ENCODE measurements at regions not wholly inside any gene's neighbourhood (a gene's known extent, or its start where the extent isn't known, plus 50 kb on each side); places are given as distances from the start of the nearest gene placed in this dataset.

GRCh38 chr12:83985084-83985483, 927.5 kb downstream of the SLC6A15 start:
- no peak for TF ChIP-seq CTCF (IDR thresholded peaks at IDR 0.05; ENCODE audit: low read depth, low read length)
- Histone ChIP-seq H3K4me3 (ENCODE audit: low read depth, low read length) (no peak overlapping the region), H3K9me3 (ENCODE audit: severe bottlenecking) (no peaks in the 10 kb centered on the region), H3K27ac (no peak overlapping the region), H3K27me3 (ENCODE audit: insufficient read depth, low read depth, severe bottlenecking) (no peaks in the 10 kb centered on the region), H3K36me3 (no peaks in the 10 kb centered on the region)
- DNase-seq, result no peak

GRCh38 chr12:83980398-83980797, 932.2 kb downstream of the SLC6A15 start:
- no peak for TF ChIP-seq CTCF (IDR thresholded peaks at IDR 0.05; ENCODE audit: low read depth, low read length)

GRCh38 chr12:83979785-83980184, 932.8 kb downstream of the SLC6A15 start:
- no peaks in the 10 kb centered on the region for H3K27me3 ChIP-seq (ENCODE audit: insufficient read depth, low read depth, severe bottlenecking)
- no peaks in the 10 kb centered on the region for H3K9me3 ChIP-seq (ENCODE audit: severe bottlenecking)
- H3K4me3 ChIP-seq (ENCODE audit: low read depth, low read length), result no peak overlapping the region
- H3K36me3 ChIP-seq, result no peaks in the 10 kb centered on the region
- DNase-seq, result no peak
- H3K27ac ChIP-seq, result no peak overlapping the region
- no peak for TF ChIP-seq CTCF (IDR thresholded peaks at IDR 0.05; ENCODE audit: low read depth, low read length)

More at GRCh38 chr12:83980398-83980797, 932.2 kb downstream of the SLC6A15 start:
- Histone ChIP-seq H3K36me3 (no peaks in the 10 kb centered on the region), H3K27ac (no peak overlapping the region), H3K27me3 (ENCODE audit: insufficient read depth, low read depth, severe bottlenecking) (no peaks in the 10 kb centered on the region), H3K9me3 (ENCODE audit: severe bottlenecking) (no peaks in the 10 kb centered on the region), H3K4me3 (ENCODE audit: low read depth, low read length) (no peak overlapping the region)
- DNase-seq, result no peak

GRCh38 chr12:83971781-83972180, 940.8 kb downstream of the SLC6A15 start:
- DNase-seq, result no peak
- Histone ChIP-seq H3K36me3 (no peaks in the 10 kb centered on the region), H3K9me3 (ENCODE audit: severe bottlenecking) (no peaks in the 10 kb centered on the region), H3K27me3 (ENCODE audit: insufficient read depth, low read depth, severe bottlenecking) (no peaks in the 10 kb centered on the region), H3K27ac (no peak overlapping the region), H3K4me3 (ENCODE audit: low read depth, low read length) (no peak overlapping the region)
- TF ChIP-seq CTCF (IDR thresholded peaks at IDR 0.05; ENCODE audit: low read depth, low read length), result no peak

- DNase-seq, result no peak
These were observed 951.8 kb downstream of the SLC6A15 start for GRCh38 chr12:83960767-83961166.

More at GRCh38 chr12:83960767-83961166, 951.8 kb downstream of the SLC6A15 start:
- no peaks in the 10 kb centered on the region for H3K9me3 ChIP-seq (ENCODE audit: severe bottlenecking)
- no peaks in the 10 kb centered on the region for H3K27me3 ChIP-seq (ENCODE audit: insufficient read depth, low read depth, severe bottlenecking)
- no peak overlapping the region for H3K27ac ChIP-seq
- no peak for TF ChIP-seq CTCF (IDR thresholded peaks at IDR 0.05; ENCODE audit: low read depth, low read length)
- H3K4me3 ChIP-seq (ENCODE audit: low read depth, low read length), result no peak overlapping the region
- H3K36me3 ChIP-seq, result no peaks in the 10 kb centered on the region

All from WERI-Rb-1 (cell line).